Right lobe of liver (tissue), 6 donors: ENCODE measurements at regions not wholly inside any gene's neighbourhood (a gene's known extent, or its start where the extent isn't known, plus 50 kb on each side); places are given as distances from the start of the nearest gene placed in this dataset.

Source experiments
- ATAC-seq, 4 donors: fragments of 200-7000 bp; cut with Tn5 transposase; one replicate each; pipeline ENCODE4 v1.9.1; 2020; ENCODE audit warnings: mild to moderate bottlenecking in 4 of 4, moderate library complexity in 4 of 4
- DNase-seq, 3 donors: peaks; one replicate each; pipeline ENCODE4 v3.0.0-alpha.2; 2020
- H3K27ac ChIP-seq, 3 donors: fragments of 200-600 bp; one replicate each; pipeline ENCODE4 v1.8.0; 2022
- H3K27me3 ChIP-seq, 2 donors: fragments of 200-600 bp; one replicate each; pipeline ENCODE4 v1.8.0; 2022
- H3K36me3 ChIP-seq, 4 donors: fragments of 200-600 bp; sonication (generic) in 1 of 4; one replicate each; pipeline versions ENCODE4 v1.5.1 to v1.8.0; 2017 to 2022; ENCODE audit warnings: control low read depth in 1 of 4
- H3K4me1 ChIP-seq, 4 donors: fragments of 200-600 bp; sonication (generic) in 1 of 4; one replicate each; pipeline versions ENCODE4 v1.5.1 to v1.8.0; 2017 to 2022; ENCODE audit warnings: control low read depth in 1 of 4
- H3K4me3 ChIP-seq, 3 donors: fragments of 200-600 bp; one replicate each; pipeline ENCODE4 v1.8.0; 2022
- H3K9me3 ChIP-seq, 4 donors: fragments of 200-600 bp; sonication (generic) in 1 of 4; one replicate each; pipeline versions ENCODE4 v1.5.1 to v1.8.0; 2017 to 2022; ENCODE audit warnings: control low read depth in 1 of 4
- POLR2A ChIP-seq: fragments of 450-650 bp; IDR thresholded peaks from one replicate; pipeline ENCODE4 v1.6.1; 2017; ENCODE audit warnings: antibody characterized with exemption, mild to moderate bottlenecking
- WGBS: methylation state at CpG from one replicate; pipeline ENCODE4 v1.1.6; 2018; ENCODE audit warnings: low coverage, low lambda C conversion rate; ENCODE audit not compliant: insufficient coverage; ENCODE audit errors: missing lambda C conversion rate; 5-methylcytosine and 5-hydroxymethylcytosine counted together
- intact Hi-C, 2 donors: fragments of 100-400 bp; cut with DNase I; formaldehyde crosslinking; loops; one replicate each; pipeline versions ENCODE4 v1.11.2 to v1.14.1; 2022
- TF ChIP-seq, protein P1 (sequence below), 4 donors: fragments of 200-600 bp in 3 of 4; fragments of 450-650 bp in 1 of 4; IDR thresholded peaks; one replicate each; pipeline versions ENCODE4 v1.5.1 to v1.8.0; 2016 to 2022; ENCODE audit warnings: antibody characterized with exemption in 4 of 4, mild to moderate bottlenecking in 2 of 4
- donor health status: DM: no; HTN: yes; CAD: no.
- donor health status: DM: no; HTN: no; CAD: no.
- donor health status: DM: no; HTN: no; CAD: no.
- donor health status: DM: no; HTN: yes; CAD: no.
- donor health status: DM: no; HTN: yes; CAD: no.

DNA sequence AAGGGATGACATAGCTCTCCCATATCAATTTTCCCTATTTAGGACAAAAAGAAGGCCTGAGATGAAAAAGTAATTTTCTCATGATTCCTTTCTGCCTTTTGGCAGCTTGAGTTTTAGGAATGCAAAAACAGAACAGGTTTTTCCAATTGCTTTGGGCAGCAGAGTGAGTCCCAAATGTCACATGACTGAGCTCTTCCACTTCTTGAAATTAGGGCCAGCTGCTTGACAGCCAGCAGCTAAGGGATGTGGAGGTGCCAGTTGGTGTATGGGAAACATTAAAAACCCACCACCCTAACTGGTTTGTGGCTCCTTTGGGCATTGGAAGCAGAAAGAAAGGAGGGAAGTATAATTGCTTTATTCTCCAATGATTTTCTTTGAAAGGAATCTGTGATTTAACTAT lies 133.8 kb upstream of the FAM20A start:
- no peak for ATAC-seq
- Histone ChIP-seq H3K9me3 (no peaks in the 10 kb centered on the region), H3K36me3 (no peaks in the 10 kb centered on the region), H3K4me1 (peaks cover 0 to 5% (median 0%) of the 10 kb centered on the region in 4 donors), H3K27me3 (no peaks in the 10 kb centered on the region), H3K27ac (no peak overlapping the region), H3K4me3 (no peak overlapping the region)
- TF ChIP-seq, protein P1, sequence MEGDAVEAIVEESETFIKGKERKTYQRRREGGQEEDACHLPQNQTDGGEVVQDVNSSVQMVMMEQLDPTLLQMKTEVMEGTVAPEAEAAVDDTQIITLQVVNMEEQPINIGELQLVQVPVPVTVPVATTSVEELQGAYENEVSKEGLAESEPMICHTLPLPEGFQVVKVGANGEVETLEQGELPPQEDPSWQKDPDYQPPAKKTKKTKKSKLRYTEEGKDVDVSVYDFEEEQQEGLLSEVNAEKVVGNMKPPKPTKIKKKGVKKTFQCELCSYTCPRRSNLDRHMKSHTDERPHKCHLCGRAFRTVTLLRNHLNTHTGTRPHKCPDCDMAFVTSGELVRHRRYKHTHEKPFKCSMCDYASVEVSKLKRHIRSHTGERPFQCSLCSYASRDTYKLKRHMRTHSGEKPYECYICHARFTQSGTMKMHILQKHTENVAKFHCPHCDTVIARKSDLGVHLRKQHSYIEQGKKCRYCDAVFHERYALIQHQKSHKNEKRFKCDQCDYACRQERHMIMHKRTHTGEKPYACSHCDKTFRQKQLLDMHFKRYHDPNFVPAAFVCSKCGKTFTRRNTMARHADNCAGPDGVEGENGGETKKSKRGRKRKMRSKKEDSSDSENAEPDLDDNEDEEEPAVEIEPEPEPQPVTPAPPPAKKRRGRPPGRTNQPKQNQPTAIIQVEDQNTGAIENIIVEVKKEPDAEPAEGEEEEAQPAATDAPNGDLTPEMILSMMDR (IDR thresholded peaks at IDR 0.05): no peak
- no peak for TF ChIP-seq POLR2A
- DNase-seq: no peak
- intact Hi-C loops: no loop called here

DNA sequence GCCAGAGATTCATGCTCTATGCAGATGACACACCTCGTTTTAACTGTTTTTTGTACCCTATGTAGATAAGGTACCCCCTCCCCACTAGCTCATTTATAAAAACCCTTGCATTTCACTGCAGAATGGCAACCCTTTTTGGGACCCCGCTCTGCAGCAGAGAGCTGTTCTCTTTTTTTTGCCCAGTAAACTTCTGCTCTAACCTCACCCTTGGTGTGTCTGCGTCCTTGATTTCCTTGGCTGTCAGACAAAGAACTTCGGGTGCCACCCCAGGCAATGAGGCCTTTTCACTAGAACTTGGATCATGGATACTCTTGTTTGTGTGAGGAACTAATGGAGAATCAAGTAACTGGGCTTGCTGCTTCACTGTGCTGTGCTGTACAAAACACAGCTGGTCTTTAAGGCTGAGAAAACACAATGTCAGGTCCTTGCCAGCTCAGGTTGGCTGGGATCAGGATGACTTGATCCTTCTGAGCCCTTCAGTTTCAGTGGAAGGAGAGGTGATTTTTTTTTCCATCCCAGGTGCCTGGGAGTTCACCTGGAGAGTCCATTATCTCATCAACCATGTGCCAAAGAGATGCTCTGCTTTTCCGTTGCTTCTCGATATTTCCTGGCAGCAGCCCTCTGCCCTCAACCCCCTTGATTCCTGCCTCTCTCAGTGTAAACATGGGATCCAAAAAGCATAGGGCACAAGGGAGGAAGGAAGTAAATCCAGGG lies 133.2 kb upstream of the FAM20A start:
- no peak for ATAC-seq
- DNase-seq: no peak
- intact Hi-C loops: no loop called here
- 62% methylated on average over 6 of the region's 6 CpGs for WGBS
- Histone ChIP-seq H3K36me3 (no peaks in the 10 kb centered on the region), H3K9me3 (no peaks in the 10 kb centered on the region), H3K4me3 (no peak overlapping the region), H3K4me1 (peaks cover 0 to 5% (median 0%) of the 10 kb centered on the region in 4 donors), H3K27ac (no peak overlapping the region), H3K27me3 (no peaks in the 10 kb centered on the region)
- TF ChIP-seq, protein P1 (IDR thresholded peaks at IDR 0.05): no peak
- no peak for TF ChIP-seq POLR2A

DNA sequence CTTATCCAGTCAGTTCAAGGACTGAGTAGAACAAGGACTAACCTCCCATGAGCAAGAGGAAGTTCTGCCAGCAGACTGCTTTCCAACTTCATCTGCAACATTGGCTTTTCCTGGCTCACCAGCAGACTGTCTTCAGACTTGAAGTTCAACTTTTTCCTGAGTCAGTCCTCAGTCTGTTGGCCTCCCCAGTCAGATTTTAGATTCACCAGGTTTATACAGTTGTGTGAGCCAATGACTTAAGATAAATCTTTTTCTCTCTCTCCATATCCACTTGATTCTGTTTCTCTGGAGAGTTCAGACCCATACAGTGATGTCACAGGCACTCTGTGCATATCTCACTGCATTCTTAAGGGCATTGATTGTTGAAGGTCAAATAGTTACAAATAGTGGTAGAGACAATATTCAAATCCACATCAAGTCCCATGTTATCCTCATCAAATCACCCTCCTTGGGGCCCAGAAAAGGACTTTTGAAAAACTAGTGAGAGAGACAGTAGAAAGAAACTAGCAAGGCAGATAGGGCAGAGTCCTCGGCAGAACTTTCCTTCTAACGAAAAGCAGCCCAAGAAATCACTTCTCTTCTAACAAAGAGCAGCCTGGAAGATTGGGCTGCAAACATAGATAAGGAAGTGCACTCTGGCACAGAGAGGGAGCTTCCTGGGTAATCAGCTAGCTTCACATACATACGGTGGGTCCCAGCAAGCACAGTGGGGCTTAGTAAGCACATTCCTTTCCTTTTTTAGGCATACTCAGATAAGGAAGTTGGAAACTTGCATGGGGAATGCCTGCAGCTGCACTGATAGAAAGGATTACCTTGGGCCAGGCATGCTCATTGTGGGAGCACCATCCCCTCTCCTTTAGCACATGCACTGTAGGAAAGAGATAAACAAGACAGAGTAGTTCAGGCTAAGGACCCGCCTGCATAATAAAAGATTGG lies 132.3 kb upstream of the FAM20A start:
- DNase-seq (no peak), ATAC-seq (peak; percentile 63 to 85 (median 71))
- no peak for TF ChIP-seq POLR2A
- TF ChIP-seq, protein P1 (IDR thresholded peaks at IDR 0.05): no peak
- Histone ChIP-seq H3K36me3 (no peaks in the 10 kb centered on the region), H3K27ac (no peak overlapping the region), H3K9me3 (no peaks in the 10 kb centered on the region), H3K4me1 (peaks cover 0 to 5% (median 0%) of the 10 kb centered on the region in 4 donors), H3K4me3 (no peak overlapping the region), H3K27me3 (no peaks in the 10 kb centered on the region)
- intact Hi-C loops: no loop called here
- WGBS: 37% methylated on average over 4 of the region's 4 CpGs

DNA sequence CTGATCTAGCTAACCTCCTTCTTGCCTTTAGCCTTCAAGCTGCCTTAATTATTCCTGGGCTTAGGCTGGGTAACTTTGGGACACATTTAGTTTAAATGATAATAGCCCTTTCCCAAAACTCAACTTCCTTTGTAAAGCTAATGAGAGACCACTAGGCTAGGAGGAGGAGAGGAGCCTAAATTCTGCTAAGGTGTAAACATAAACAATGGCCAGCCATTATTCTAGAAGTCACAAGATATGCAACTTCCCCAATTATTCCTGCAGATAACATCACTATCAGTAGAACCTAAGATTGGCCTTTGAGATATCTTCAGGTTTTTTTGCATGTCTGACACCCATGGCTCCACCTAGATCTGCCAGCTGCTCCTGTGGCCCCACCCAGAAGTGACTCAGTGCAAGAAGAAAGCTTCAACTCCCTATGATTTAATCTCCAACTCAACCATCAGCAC lies 131.2 kb upstream of the FAM20A start:
- TF ChIP-seq, protein P1 (IDR thresholded peaks at IDR 0.05): no peak
- TF ChIP-seq POLR2A: no peak
- no peaks in the 10 kb centered on the region for H3K36me3 ChIP-seq
- H3K4me3 ChIP-seq: no peak overlapping the region
- no peaks in the 10 kb centered on the region for H3K9me3 ChIP-seq
- no peak overlapping the region for H3K27ac ChIP-seq
- DNase-seq (no peak), ATAC-seq (no peak)
- no peaks in the 10 kb centered on the region for H3K4me1 ChIP-seq
- intact Hi-C loops: no loop called here
- H3K27me3 ChIP-seq: no peaks in the 10 kb centered on the region
